ENCODE measurements at regions not wholly inside any gene's neighbourhood (a gene's known extent, or its start where the extent isn't known, plus 50 kb on each side); places are given as distances from the start of the nearest gene placed in this dataset.
A peak's percentile ranks its signal among the peaks of the same experiment; 100 is the strongest.
"Not testable (repeated sequence)": the region's sequence is repeated elsewhere in the genome, so short reads cannot be mapped to it uniquely, and the experiment has no call there.

DNA sequence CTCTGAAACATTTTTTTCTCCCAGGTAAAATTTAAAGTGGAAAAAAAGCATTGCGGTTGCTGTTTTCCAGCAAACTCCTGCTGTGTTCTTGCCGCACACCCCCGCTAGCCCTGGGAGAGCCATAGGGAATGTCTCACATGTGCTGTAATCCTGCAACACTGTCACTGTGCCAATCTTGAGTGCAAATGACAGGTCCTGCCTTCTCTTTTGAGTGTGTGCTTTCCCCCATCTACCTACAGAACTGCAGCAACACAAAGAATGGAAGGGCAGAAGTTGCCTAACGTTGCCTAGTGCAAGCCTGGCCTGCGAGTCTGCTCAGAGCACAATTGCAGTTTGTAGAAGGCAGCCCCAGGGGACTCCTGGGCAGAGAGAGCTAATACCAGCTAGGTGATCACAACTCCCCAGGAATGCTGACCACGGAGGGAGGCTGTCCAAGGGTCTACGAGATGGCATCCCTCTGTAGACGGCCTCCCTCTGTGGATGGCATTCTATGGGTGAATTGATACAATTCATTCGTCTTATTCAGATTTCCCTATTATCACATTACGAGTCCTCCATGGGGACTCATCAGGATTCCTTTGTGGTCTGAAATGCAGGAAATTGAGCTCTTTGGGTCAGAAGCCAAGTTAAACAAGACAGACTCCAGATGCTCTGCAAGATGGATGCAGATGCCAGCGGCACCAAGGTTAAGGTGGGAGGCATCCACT lies 172.6 kb upstream of the S1PR3 start:
- peak; percentile 85 for DNase-seq

DNA sequence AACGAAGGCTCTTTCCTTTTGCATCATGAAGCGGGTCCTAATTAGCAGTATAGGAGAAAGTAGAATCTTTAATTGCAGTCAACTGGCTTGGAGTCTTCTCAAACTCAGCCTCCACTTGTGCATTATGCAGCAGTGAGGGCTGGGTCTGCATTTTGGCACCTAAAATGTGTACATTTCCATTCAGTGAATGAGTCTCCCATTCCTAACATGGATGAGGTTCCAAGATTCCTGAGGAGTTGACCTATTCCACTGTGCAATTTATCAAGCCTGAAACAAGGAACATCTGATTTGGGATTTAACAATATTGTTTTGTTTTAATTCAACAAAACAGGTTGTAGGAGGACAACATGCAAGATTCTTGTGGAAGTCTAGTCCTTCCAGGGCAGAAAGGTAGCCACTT lies 171.8 kb upstream of the S1PR3 start:
- no peak for DNase-seq

DNA sequence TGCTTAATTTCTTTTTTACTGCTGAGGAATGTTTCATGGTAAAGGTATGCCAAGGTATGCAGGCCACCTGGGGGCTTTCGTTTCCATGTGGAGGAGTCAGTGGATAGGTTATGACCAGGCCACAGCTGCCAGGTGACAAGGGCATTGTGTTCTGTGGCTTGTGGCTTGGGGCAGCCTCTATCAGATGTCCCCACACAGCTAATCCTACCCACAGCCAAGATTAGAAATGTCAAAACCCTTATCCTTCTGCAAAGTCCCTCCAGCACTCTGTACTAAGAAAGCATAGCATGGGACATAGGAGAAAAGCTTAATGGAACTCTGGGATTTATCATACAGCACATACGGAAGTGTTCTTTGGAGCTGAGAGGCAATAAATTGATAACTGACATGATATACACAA lies 171.2 kb upstream of the S1PR3 start:
- no peak for DNase-seq

DNA sequence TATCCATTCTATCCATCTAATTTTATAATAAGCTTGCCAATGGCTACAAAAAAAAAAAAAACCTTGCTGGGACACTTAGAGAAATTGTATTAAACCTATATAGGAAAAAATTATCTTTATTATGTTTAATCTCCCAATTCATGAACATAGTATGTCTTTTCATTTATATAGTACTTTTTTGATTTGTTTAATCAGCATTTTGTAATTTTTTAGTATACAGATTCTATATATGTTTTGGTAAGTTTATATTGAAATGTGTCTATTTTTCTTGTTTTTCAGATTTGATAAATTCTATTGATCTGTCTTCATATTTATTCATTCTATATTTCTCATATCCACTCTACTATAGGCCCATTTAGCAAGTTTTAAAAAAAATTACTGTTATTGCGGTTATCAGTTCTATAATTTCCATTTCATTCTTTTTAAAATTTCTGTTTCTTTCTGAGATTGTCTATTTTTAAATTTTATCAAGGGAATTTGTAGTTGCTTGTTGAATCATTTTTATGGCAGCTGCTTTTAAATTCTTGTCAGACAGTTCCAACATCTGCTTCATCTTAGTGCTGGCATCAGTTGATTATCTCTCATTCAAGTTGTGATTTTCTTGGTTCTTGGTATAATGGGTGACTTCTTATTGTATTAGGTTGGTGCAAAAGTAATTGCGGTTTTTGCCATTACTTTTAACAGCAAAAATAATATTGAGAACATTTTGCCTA lies 170.1 kb upstream of the S1PR3 start:
- DNase-seq: no peak

DNA sequence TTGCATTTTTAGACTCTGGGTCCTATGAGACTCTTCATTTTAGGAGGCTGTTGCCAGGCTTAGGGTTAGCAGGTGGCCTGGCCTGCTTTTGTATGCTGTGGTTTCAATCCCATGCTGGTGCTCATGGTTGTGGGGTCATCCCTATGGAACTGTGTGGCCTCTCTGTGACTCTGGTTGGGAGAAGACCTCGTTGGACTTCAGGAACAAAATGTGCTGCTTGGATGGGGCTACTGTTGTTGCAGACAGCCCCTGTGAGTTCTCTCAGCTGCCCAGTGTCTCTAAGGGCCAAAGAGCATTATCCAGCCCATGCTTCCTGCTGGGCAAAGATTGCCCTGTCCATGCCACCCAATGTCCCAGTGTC lies 169.5 kb upstream of the S1PR3 start:
- DNase-seq: no peak

DNA sequence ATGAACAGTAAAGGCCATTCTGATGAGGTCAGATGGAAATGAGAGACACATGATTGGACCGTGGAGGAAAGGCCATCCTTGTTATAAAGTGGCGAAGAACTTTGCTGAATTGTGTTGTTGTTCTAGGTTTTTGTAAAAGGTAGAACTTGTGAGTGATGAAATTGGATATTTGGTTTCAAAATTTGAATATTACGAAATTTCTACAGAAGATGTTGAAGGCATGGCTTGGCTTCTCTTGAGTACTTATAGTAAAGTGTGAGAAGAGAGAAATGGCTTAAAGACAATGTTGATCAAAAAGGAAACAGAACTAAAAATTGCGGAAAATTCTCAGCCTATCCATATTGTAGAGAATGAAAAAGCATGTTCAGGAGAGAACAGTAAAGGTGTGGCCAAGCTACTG lies 166.6 kb upstream of the S1PR3 start:
- DNase-seq: no peak

DNA sequence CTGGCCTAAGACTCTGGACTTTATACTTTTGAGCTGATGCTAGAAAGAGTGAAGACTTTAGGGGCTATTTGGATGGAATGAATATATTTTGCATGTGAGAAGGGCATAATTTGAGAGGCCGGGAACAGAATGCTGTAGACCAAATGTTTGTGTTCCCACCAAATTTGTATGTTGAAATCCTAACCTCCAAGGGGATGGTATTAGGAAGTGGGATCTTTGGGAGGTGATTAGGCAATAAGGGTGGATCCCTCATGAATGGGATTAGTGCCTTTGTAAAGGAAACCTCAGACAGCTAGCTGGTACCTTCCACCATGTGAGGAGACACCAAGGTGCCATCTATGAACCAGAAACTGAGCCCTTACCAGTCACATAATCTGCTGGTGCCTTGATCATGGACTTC lies 165.1 kb upstream of the S1PR3 start:
- DNase-seq: no peak

DNA sequence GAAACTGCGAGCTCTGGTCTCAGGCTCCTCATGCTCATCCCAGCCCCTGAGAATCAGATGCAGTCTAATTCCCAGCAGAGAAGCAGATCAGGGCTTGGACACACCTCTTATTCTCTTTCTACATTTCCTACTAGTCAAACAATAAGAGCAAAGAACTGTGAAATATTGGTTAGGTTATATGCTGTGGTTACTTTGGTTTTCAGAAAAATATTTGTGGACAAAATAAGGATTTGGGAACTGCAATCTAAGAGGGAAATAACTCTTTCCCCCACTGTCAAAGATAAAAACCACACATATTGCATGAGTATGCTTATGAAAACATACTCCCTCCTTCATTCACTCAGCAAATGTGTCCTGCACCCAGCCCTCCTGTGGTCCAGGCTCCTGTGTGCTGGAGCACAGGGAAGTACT lies 164.5 kb upstream of the S1PR3 start:
- peak; percentile 86 for DNase-seq

DNA sequence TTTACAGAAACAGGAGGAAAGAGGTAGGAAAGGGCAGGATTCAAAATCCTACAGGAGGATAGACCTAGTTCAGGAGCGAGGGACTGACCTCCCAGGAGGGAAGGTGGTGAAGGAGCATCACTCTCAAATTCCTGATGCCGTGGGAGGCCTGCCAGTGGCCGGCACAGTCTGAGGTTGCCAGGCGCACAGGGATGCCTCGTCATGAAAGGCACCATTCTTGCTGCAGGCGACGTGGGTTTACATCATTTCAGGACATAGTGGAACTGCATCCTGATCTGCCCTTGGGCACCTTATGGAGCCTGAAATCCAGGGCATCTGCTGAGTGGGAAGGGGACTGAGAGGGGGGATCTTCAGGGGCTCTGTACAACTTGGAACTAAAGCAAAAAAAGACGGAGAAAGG lies 163.2 kb upstream of the S1PR3 start:
- DNase-seq: no peak

DNA sequence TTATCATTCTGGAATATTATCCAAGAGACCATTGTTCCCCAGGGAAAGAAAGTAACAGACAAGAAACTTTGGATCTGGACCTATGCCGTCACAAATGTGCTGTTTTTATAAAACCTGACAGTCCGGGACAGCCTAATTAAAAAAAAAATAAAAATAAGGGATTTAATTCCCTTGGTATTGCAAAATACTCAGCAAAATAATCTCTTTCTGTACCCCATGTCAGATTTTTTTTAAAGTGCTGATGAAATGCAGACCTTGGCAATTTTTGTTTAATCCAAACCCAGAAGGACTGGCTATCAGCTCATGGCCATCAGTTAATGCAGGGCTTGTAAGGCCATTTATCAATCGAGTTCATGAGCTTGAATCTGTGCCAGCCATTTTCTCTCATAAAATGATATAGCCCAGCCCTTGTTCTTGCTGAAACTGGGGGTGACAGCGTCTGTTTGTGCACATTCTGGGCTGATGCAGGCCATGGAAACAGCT lies 162.7 kb upstream of the S1PR3 start:
- no peak for DNase-seq

DNA sequence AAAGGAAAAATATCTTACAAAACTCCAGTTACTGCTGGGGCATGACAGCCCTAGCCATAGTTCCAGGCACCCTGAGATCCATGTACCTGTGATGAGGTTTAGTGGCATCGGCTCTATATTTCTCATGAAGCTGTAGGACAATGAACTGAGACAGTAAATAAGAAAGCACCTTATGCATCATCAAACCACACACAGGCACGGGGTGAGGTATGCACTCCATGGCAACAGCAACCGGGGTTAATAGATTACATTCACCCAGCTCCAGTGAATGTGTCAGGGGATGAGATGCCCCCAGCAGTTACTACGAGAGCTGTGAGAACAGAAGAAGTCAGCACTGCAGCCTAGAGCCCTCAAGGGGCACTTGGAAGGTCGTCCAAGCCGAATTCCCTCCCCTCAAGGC lies 162.0 kb upstream of the S1PR3 start:
- no peak for DNase-seq

DNA sequence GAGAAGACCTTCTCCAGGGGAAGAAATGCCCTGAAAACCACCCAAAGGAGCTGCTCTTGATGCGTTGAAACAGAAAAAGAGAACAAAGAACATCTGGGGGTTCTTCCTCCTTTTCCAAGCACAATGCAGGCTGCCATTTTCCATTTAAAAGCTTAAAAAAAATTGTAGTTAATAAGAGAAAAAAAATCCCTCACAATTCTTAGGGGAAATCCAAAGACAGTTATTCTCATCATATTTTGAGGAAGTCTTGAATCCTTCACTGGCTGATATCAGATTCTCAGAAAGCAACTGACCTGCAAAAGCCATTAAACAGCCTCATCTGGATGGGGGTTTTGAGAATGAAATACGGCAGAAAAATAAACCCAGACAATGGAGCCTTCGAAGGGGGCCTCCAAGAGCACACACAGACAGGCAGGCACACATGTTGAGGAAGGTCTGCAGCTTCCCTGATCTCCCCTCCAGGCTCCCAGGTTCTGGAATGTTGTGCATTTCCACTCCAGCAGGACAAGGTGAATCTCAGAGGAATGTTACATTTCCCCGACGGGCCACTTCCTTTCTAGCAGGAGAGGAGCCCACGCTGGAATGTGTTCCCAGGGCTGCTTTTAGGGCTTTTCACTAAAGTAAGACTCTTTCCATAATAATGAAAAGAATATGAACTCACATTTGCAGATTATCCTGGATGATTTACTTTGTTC lies 159.4 kb upstream of the S1PR3 start:
- DNase-seq: no peak

DNA sequence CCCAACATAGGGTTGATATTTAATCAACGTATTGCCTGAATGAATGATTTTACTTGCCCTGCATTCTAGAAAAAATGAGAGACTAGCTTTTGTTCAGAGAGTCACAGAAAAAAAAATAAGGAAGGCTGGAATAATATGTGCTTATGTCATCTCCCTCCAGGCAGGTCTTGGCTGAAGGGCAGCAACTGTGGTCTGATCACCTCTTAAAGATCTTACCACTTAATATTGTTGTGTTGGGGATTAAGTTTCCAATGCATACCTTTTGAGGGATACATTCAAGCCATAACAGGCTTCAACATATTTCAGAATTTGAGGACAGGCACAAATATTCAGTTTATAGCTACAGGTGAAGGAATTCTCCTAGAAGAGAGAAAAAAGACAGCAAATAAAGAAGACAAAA lies 157.3 kb upstream of the S1PR3 start:
- DNase-seq: no peak

DNA sequence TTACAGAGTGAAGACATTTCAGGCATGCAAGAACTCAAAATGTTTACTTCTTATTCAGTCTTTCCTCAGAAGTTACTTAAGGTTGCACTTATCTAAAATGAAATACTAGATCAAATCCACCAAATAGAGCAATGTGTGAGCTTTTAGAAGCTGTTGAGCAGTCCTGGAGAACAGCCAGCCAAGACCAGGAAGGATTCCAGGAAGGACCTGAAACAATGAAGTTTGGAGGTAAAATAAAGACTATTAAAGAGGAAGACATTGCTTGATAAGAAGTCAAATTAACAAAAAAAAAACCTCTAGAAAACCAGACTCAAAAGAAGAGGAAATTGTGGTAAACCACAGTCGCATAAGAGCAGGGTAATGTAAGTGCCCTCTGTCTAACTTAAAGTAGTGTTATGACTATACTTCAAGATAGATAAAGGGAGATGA lies 156.2 kb upstream of the S1PR3 start:
- peak; percentile 63 for DNase-seq

DNA sequence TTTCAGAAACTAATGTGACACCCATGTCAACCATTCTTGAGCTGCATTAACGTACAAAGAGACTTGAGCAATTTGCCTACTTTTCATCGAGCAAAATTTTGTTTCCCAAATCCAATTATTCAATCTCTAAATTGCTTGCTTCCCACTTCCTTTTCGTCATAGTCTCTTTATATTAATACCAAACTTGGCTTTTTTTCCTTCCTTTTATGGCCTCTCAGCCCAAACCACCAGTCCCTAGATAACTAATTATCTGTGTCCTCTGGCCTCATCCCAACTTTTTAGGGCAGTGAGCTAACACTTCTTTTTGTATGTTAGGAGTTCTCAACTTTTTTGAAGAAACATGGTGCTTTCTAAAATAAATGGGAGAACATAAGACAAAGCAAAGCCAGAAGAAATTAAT lies 155.5 kb upstream of the S1PR3 start:
- DNase-seq: no peak

DNA sequence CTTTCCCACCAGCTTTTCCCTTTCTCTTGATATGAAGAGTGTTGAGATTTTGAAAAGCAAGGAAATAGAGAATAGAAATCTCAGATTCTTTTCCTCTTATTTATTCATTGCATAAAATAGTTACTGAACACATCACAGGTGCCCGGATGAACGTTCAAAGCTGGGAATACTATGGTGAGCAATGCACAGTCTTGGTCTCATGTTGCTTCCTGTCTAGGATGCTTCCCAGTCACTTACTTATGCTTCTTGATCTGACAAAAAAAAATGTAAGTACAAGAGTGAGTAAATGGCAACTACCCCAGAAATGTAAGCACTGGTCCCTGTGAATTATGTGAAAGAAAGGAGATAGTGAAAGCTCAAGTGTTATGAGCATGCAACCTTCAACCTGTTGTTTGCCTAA lies 153.5 kb upstream of the S1PR3 start:
- no peak for DNase-seq

DNA sequence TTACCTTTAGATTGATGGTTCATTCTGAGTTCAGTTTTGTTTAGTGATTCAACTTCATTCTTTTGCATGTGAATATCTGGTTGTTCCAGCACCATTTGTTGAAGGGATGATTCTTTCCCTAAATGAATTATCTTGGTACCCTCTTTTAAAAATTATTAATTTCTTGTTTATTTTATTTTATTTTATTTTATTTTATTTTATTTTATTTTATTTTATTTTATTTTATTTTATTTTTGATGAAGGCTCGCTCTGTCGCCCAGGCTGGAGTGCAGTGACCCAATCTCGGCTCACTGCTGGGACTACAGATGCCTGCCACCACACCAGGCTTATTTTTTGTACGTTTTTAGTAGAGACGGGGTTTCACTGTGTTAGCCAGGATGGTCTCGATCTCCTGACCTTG lies 141.4 kb upstream of the S1PR3 start:
- DNase-seq: not testable (repeated sequence)

DNA sequence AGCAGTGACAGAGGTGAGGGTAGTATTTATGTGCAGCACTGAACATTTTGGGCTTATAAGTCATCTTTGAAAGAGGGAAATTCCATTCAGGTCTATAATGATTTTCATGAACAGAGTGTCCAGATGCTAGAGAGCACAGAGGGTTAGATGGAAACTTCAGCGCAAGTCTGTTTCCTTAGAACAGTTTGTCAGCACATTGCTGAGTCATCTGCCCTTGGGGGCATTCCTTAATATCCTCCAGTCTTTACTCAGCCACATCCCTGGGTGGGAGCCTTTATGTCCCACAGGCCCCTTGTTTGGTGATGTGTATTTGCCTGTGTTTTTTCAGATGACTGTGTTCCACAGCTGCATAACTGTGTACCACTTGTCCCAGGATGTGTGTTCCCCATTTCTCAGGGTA lies 138.5 kb upstream of the S1PR3 start:
- peak; percentile 95 for DNase-seq

DNA sequence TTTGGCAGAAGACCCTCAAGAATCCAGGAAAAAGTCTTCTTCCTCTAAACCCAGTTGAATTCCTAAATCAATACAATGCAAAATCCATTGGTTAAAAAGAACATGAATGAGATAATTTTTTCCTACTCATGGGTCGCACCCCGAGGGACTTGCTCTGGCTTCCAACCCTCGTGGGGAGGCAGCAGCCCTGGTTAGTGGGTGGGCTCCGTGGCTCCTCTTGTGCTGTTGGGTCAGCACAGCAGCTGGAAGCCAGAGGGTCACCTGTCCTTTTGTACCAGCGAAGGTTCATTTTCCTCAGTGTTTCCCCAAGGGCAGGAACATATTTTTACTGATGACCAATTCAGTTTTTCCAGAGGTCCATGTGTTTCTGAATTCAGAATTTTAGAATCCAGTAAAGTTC lies 120.6 kb upstream of the S1PR3 start:
- no peak for DNase-seq

DNA sequence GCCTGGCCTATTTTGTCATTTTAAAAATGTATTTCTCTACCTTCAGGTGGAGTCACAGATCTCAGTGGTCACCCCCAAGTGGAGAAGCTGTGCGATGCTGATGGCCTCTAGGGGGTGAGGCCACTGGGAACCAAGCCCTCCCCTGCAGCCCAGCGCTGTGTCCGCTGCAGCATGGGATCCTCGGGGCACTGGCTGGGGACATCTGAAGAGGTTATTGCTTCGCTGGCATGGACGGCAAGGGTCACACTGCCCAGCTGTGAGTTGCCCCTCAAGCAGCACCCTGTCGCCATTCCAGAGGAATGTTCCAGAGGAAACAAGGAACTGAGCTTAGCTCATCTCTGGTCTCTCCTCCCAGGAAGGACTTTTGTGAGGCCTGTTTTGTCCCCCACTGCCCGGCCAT lies 119.6 kb upstream of the S1PR3 start:
- DNase-seq: no peak

DNA sequence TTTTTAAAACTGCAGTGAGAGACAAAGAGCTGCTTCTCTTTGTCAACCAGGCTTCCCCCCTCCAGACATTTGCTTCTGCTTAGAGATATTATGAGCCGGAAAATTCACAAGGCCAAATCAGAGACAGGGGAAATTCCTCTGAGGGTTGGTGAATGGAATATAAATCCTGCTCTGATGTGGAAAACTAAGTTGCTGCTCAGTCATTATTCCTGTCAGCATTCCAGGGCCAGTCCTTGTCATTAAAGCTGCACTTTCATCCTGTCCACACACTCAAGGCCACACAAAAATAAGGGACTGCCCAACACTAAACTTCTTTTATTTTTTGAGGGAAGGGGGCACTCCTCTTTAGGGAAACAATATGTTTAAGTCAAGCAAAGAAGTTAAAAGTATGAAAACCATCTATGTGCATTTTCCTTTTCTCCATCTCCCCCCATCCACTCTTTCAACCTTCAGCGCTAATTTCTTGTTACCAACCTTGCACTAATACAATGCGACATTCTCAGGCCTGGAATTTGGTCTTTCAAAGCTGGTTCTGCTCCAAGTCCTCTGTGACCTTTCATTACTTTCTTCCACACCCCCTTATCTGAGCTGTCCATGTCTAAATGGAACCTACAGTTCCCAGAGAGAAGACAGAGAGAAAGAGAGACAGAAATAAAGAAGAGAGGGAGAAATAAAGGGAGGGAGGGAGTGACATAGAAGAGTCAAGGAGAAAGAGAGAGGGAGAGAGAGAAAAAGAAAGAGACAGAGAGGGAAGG lies 118.9 kb upstream of the S1PR3 start:
- DNase-seq: no peak

DNA sequence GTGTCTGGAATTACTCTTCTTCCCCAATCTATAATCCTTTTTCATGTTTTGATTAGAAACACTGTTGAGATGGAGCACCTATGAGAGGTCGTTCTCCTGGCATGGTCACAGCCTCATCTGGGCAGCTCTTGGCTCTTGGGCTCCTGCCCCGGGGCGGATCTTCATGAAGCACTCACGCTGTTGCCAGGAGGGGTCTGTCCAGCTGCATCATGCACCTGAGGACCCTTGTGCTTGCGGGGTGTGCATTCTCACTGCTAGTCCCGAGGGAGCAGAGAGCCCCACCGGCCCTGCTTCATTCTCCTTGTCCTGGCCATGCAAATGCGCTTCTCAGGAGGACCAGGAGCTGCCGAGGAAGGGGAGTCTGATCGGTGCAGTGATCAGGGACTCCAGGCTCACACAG lies 117.6 kb upstream of the S1PR3 start:
- DNase-seq: no peak

DNA sequence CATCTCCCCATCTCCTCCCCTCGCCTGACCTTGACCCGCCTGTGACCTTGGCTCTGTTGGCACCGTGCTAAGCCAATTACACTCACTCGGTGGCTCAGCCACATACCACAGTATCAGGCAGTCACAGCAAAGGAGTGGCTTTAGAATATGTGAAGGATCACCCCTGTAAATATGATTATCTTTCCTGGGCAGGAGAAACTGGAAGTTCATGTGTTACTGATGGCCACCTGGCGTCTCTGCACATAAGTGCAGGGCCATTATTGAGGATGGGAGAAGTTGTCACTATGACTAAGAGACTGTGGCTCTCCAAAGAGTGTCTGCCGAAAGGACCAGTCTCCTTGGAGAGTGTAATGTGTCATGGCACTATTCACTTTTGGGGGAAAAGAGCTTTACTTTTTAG lies 116.9 kb upstream of the S1PR3 start:
- DNase-seq: no peak
